Stimulated activated naive CD8-positive, alpha-beta T cell treated with anti-CD3 and anti-CD28 coated beads, Interleukin-15, amount 100 ng/mL, for 72 hours (primary cell): ENCODE measurements at regions not wholly inside any gene's neighbourhood (a gene's known extent, or its start where the extent isn't known, plus 50 kb on each side); places are given as distances from the start of the nearest gene placed in this dataset.

ENCODE experiments used
- ATAC-seq: fragments of 150-1000 bp; cut with Tn5 transposase; 2 replicates; pipeline ENCODE4 v1.10.0; 2021; ENCODE audit warnings: mild to moderate bottlenecking, moderate library complexity
- DNase-seq, 2 donors: peaks; one replicate each; pipeline ENCODE4 v3.0.0; 2021 to 2022
- H3K27ac Mint-ChIP-seq, 2 donors: one replicate each; pipeline ENCODE4 v1.8.0; 2022; ENCODE audit warnings: mild to moderate bottlenecking in 2 of 2, mixed read lengths in 2 of 2, moderate library complexity in 2 of 2
- H3K27me3 Mint-ChIP-seq: one replicate; pipeline ENCODE4 v1.8.0; 2022; ENCODE audit warnings: mixed read lengths
- H3K4me1 Mint-ChIP-seq: one replicate; pipeline ENCODE4 v1.8.0; 2022; ENCODE audit warnings: mild to moderate bottlenecking, mixed read lengths
- H3K4me3 Mint-ChIP-seq, 2 donors: one replicate each; pipeline ENCODE4 v1.8.0; 2022; ENCODE audit warnings: mild to moderate bottlenecking in 2 of 2, mixed read lengths in 2 of 2, moderate library complexity in 1 of 2
- H3K9me3 Mint-ChIP-seq, 2 donors: one replicate each; pipeline ENCODE4 v1.8.0; 2022; ENCODE audit warnings: mixed read lengths in 2 of 2

DNA sequence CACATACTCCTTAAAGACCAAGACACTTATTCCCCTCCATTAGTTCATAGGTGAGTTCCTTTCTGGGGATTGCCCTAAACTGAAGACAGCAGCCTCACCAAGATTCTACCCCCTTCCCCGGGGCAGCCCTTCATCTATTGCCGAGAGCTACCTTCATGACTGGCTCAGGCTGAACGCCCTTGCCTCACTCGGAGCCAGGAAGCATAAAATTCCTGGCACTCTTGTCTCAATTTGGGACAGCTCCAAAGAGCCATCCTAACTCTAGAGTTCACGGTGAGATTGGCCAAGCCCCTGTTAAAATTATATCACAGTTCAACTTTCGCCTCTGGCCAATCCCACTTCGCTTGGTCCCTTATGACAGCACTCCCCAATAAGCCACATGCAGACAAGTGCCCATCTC is 113.0 kb upstream of the PROX1 start:
- H3K27me3 Mint-ChIP-seq: no peaks in the 10 kb centered on the region
- H3K9me3 Mint-ChIP-seq: peaks cover 0 to 3% of the 10 kb centered on the region in 2 donors
- no peak overlapping the region for H3K4me3 Mint-ChIP-seq
- H3K27ac Mint-ChIP-seq: no peak overlapping the region
- no peaks in the 10 kb centered on the region for H3K4me1 Mint-ChIP-seq
- DNase-seq (no peak), ATAC-seq (no peak)

DNA sequence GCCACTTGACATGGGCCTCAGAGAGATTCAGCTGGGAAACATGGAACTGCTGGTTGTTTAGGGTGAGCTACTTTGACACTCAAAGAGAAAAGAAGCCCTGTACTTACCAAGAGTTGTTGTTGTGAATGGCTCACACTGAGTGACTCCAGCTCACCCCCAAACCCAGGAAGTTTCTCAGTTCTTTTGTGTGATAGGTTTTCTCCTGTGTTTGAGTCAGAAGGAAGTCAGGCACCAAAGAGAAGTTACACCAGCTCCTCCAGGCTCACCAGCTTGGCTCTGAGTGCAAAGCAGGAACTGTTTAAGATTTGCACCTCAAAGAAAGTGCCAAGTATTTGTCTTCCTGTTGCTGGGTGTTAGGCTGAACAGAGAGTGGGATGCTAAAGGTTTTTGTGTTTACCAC is 111.2 kb upstream of the PROX1 start:
- no peaks in the 10 kb centered on the region for H3K9me3 Mint-ChIP-seq
- H3K4me3 Mint-ChIP-seq: no peak overlapping the region
- DNase-seq (no peak), ATAC-seq (no peak)
- H3K27me3 Mint-ChIP-seq: no peaks in the 10 kb centered on the region
- no peak overlapping the region for H3K27ac Mint-ChIP-seq
- no peaks in the 10 kb centered on the region for H3K4me1 Mint-ChIP-seq

DNA sequence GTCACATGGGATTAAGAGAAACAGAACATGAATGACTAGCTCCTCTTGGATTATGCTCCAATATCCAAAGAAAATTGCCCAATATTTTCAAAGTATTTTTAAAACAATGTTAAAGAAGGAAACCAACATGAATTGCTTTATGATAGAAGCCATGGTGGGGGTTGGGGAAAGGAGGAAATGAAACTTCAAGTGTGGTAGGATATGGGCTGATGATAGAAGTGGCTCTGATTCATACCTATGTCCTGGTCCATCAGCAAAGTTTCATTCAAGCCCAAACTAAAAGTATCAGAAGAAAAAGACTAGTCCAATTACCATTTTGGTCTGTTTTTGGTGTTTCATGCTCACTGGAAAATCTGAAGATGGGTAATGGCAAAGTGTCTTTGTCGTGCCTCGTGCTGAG is 104.2 kb upstream of the PROX1 start:
- Mint-ChIP-seq H3K27me3 (no peaks in the 10 kb centered on the region), H3K4me1 (no peaks in the 10 kb centered on the region)
- peak; percentile 70 for ATAC-seq

DNA sequence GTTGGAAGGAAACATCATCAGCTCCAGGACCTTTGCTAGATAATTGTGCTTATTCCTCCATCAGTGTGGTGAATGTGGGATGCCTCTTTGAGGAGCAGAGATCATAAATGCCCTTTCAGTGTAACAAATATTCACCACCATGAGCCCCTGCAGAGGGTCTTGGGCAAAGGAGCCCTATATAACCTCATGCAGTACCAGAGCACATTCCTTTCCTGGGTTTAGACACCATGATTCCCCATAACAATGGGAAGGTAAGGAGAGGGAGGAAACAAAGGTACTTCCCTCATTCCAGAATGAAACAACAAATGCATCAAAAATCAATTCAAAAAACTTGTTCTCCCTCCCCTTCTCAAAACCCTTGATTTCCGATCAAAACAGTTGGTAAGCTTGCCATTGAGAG is 103.4 kb upstream of the PROX1 start:
- H3K9me3 Mint-ChIP-seq: no peaks in the 10 kb centered on the region
- ATAC-seq: no peak

More for the DNA sequence above, 104.2 kb upstream of the PROX1 start:
- no peak overlapping the region for H3K4me3 Mint-ChIP-seq
- no peaks in the 10 kb centered on the region for H3K9me3 Mint-ChIP-seq
- H3K27ac Mint-ChIP-seq: no peak overlapping the region
- no peak for DNase-seq

DNA sequence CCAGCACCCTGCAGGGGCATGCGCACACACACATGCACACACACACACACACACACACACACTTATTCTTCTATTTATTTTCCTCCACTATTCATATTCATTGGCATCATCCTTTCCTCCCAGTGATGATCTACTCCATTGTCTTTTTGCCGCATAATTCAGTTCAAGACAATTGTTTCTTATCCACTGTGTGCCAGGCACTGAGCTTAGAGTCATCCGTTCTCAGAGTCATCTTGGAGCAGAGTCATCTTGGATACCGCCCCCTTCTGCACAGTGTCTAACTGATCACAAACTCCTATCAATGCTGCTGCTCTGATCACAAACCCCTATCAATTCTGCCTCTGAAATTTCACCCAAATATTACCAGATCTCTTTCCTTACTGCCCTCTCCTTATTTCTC is 102.8 kb upstream of the PROX1 start:
- no peaks in the 10 kb centered on the region for H3K27me3 Mint-ChIP-seq
- H3K4me3 Mint-ChIP-seq: no peak overlapping the region
- DNase-seq (no peak), ATAC-seq (no peak)
- H3K27ac Mint-ChIP-seq: no peak overlapping the region
- H3K4me1 Mint-ChIP-seq: no peaks in the 10 kb centered on the region
- H3K9me3 Mint-ChIP-seq: no peaks in the 10 kb centered on the region

More for the DNA sequence above, 103.4 kb upstream of the PROX1 start:
- DNase-seq: no peak
- Mint-ChIP-seq H3K4me1 (no peaks in the 10 kb centered on the region), H3K27ac (no peak overlapping the region), H3K27me3 (no peaks in the 10 kb centered on the region), H3K4me3 (no peak overlapping the region)

DNA sequence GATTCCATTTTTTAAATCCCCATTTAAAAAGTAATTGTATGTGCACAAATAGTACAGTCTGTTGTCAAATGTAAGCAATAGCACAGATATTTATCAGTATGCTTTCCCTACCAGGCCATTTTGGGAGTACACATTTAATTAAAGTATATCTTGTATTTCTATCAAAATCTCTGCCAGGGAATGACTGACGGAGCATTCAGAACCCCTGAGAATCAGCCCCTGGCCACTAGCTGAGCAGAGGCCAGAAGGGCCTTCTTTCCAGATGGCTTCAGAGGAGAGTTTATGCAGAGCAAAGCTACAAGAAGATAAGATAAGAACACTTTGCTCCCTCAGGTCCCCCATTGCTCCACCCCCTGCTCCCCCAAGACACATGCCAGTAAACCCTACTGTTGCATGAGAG is 99.9 kb upstream of the PROX1 start:
- H3K9me3 Mint-ChIP-seq: no peaks in the 10 kb centered on the region
- H3K4me1 Mint-ChIP-seq: no peaks in the 10 kb centered on the region
- no peak overlapping the region for H3K4me3 Mint-ChIP-seq
- no peaks in the 10 kb centered on the region for H3K27me3 Mint-ChIP-seq
- no peak for ATAC-seq
- no peak overlapping the region for H3K27ac Mint-ChIP-seq
- DNase-seq: no peak

DNA sequence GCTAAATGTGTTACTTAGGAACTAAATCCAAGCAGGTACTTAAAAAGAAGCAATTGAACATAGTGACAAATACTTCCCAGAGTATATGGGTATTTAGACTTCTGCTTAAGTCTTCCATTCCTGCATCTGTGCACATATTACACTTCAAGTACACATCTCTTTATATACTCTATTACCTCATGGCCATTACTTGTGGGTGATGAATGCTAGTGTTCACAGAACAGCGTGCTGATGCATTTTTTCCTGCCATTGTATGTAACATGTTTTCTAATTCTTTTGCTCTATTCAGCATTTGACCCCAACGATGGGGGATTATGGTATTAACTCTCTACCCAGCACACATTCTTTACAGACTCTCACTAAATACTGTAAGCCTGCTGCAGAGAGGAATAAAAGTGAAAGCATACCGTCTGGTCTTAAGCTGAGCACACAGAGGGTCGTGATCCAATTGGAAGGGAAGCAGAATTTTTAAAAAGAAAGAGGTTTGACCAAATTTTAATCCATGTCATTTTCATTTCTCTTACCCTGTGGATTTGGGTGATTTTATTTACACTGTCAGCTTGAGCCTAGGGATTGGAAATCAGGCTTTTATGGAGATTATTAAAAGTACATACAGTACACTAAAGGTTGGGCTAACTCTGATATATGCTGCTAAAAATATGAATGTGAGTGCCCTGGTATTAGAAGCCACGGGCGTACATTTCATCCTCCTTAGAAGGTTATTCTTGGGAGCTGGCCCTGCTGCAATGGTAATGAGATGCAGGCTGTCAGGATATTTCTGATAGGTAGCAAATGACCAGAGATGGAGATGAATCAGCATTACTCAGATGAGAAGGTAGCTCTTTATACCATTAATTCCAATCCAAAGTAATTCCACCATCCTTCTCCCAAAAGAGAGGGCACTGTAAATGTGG is 95.5 kb upstream of the PROX1 start:
- peaks cover 0 to 8% of the 10 kb centered on the region in 2 donors for H3K9me3 Mint-ChIP-seq
- no peak for DNase-seq
- no peak for ATAC-seq
- no peak overlapping the region for H3K4me3 Mint-ChIP-seq
- H3K27ac Mint-ChIP-seq: no peak overlapping the region
- H3K27me3 Mint-ChIP-seq: peaks cover 5% of the 10 kb centered on the region
- H3K4me1 Mint-ChIP-seq: no peaks in the 10 kb centered on the region

DNA sequence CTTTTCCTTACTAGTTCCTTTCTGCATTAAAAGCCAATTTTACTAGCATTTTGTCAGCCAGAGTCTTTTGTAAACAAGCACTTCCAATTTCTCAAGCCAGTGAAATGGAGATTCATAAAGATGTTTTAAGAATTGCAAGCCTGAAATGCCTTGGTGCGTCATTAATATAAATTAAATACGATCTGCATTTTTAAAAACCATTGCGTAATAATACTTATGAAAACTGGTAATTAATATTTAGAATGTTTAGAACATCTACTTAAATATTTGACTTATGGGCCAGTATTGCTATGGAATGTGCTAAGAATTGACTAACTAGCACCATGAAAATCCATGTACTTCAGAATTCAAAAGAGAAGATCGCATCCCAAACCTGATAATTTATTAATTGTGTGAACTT is 89.1 kb upstream of the PROX1 start:
- no peaks in the 10 kb centered on the region for H3K4me1 Mint-ChIP-seq
- DNase-seq (no peak), ATAC-seq (no peak)
- H3K27me3 Mint-ChIP-seq: peaks cover 13% of the 10 kb centered on the region
- peaks cover 0 to 8% of the 10 kb centered on the region in 2 donors for H3K9me3 Mint-ChIP-seq
- no peak overlapping the region for H3K27ac Mint-ChIP-seq
- H3K4me3 Mint-ChIP-seq: no peak overlapping the region

DNA sequence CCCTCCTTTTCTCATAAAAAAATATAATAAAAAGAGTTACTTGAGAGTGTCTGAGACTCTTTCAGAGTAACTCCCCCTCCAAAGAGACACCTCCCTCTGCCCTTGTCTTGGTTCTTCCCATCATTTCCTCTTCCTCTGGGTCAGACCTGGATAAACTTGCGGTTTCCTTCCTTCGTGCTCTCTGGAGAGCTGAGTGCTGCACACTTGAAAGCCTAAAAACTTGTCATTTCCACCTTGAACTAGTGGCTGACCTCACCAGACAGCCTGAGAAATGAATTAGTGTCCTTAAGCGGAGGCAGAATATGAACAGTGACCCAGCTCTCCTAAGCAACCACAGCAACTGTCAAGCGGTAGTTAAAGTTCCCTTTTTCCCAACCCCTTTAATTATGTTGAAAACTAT is 88.4 kb upstream of the PROX1 start:
- no peak overlapping the region for H3K27ac Mint-ChIP-seq
- H3K9me3 Mint-ChIP-seq: peaks cover 0 to 8% of the 10 kb centered on the region in 2 donors
- H3K4me3 Mint-ChIP-seq: no peak overlapping the region

DNA sequence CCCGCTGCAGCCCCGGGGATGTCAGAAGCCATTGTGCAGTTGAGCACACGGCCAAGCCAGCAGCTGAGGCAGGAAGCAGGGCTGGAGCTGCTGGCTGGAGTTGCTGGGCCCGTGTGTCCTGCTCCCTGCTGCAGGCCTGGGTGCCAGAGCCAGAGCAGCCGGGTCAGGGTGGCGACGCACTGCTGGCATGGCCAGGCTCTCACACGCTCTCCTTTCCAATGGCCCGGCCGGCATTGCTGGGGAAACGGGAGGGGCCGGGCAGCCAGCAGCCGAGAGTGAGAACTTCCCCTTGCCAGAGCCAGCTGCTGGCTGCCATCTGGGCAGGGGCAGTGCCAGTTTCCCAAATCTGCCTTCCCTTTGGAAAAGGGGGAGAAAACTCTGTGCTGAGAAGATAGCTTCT is 82.4 kb upstream of the PROX1 start:
- ATAC-seq (no peak), DNase-seq (no peak)
- H3K27me3 Mint-ChIP-seq: no peaks in the 10 kb centered on the region
- H3K9me3 Mint-ChIP-seq: peaks cover 0 to 5% of the 10 kb centered on the region in 2 donors
- no peaks in the 10 kb centered on the region for H3K4me1 Mint-ChIP-seq
- H3K4me3 Mint-ChIP-seq: no peak overlapping the region
- H3K27ac Mint-ChIP-seq: no peak overlapping the region

More for the DNA sequence above, 88.4 kb upstream of the PROX1 start:
- DNase-seq: no peak
- no peaks in the 10 kb centered on the region for H3K4me1 Mint-ChIP-seq
- ATAC-seq: no peak
- H3K27me3 Mint-ChIP-seq: peaks cover 8% of the 10 kb centered on the region

DNA sequence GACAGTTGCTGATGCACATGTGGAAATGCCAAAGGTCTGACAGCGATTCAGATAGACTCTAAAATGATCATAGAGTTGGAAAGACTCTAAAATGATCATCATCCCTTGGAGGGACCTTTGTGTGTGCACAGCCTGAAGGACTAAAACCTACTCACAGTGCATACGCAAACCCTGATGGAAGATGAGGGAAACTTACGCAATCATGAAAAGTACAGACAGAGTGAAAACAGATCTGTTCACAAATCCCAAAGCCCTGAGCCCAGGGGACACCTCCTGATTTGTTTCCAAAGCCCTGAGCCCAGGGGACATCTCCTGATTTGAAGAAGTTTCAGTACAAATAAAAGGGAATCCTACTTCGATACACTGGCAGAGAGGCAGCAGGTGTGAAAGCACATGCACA is 79.3 kb upstream of the PROX1 start:
- H3K4me1 Mint-ChIP-seq: no peaks in the 10 kb centered on the region
- peaks cover 0 to 5% of the 10 kb centered on the region in 2 donors for H3K9me3 Mint-ChIP-seq

DNA sequence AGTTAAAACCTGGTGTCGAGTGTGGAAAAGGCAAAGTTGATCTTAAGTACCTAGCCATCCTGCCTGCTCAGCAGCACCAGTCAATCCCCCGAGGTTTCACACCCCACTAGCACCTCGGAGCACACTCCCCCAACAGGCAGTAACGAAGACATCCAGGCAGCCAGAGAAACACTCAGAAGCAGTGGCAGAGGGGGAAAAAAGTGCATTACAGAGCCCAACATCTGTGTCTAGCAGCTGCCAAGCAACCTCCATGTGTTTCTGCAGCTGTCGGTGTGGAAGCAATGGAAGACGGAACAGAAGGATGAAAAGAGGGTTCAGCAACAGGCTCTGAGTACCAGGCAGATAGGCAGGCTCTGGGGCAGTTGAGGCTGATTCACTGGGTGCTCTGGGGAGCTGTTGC is 73.4 kb upstream of the PROX1 start:
- Mint-ChIP-seq H3K9me3 (no peaks in the 10 kb centered on the region), H3K4me3 (no peak overlapping the region), H3K4me1 (no peaks in the 10 kb centered on the region), H3K27ac (no peak overlapping the region), H3K27me3 (peaks cover 12% of the 10 kb centered on the region)
- ATAC-seq: no peak
- DNase-seq: no peak

More for the DNA sequence above, 79.3 kb upstream of the PROX1 start:
- Mint-ChIP-seq H3K27me3 (no peaks in the 10 kb centered on the region), H3K27ac (no peak overlapping the region), H3K4me3 (no peak overlapping the region)
- no peak for ATAC-seq
- DNase-seq: no peak

DNA sequence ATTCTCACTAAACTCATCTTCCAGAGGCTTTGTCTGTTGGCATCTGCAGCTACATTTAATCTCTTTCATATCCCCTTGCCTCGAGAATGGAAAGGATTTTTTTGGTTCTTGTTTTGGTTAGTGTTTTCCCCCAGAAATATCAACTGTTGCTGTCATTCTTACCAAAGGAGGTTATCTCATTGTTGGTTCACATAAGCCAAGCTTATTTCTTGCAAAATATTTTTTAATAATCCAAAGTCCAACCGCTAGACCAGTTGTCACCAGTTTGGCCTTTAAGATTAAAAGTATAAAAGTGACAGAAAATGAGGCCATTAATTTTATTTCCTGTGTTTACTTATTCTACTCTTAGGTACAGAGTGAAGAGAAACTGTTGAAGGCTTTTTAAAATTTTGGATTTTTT is 66.5 kb upstream of the PROX1 start:
- Mint-ChIP-seq H3K27ac (no peak overlapping the region), H3K4me3 (no peak overlapping the region), H3K9me3 (peaks cover 0 to 5% of the 10 kb centered on the region in 2 donors), H3K27me3 (no peaks in the 10 kb centered on the region), H3K4me1 (no peaks in the 10 kb centered on the region)
- no peak for ATAC-seq
- no peak for DNase-seq

DNA sequence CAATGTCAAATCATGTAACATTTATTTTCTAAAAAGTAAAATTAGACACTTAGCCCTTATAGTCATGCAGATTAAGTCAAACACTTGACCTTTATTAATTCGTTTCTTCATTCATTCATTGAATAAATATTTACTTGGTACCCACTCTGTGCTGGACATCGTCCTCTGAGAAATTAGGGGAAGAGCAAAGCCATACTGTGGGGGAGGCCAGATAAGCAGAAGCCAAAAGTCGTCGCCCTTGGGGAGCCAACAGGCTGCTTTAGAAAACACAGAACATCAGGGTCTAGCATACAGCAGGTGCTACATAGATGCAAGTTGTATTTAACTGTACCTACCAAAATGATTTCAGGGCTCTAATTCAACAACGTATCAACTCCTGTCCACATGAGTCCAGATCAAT is 66.1 kb upstream of the PROX1 start:
- no peak overlapping the region for H3K27ac Mint-ChIP-seq
- no peaks in the 10 kb centered on the region for H3K4me1 Mint-ChIP-seq
- ATAC-seq: no peak
- no peak overlapping the region for H3K4me3 Mint-ChIP-seq
- H3K27me3 Mint-ChIP-seq: no peaks in the 10 kb centered on the region
- no peak for DNase-seq
- peaks cover 0 to 5% of the 10 kb centered on the region in 2 donors for H3K9me3 Mint-ChIP-seq

DNA sequence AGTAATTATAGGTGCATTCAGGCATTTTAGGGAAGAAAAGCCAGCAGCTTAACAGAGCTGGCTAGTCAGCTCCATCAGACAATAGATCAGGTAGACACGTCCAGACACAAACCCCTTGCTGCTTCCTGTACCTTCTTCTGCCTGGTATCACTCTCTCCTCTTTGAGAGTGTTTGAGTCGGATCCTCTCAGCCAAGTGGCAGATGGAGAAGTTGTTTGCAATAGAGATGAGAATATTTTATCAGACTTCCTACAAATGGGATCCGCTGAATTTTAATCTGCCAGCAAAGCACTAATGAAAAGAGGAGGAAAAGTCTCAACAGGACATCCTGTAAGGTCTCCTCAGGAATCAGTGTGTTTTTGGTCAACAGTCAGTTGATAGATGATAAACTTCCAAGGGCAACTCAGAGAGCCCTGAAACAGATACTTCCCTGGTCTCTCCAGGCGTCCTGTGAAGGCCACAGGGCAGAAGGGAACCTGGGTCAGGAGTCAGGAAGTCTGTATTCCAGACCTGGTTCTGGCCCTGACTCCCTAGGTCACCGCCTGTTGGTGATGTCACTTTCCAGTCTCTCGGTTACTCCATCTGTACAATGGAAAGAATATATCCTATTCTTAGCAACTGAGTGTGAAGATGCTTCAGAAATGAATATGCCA is 62.1 kb upstream of the PROX1 start:
- H3K27me3 Mint-ChIP-seq: peaks cover 2% of the 10 kb centered on the region
- ATAC-seq: no peak
- H3K4me3 Mint-ChIP-seq: no peak overlapping the region
- peaks cover 0 to 5% of the 10 kb centered on the region in 2 donors for H3K9me3 Mint-ChIP-seq
- H3K27ac Mint-ChIP-seq: no peak overlapping the region
- H3K4me1 Mint-ChIP-seq: no peaks in the 10 kb centered on the region
- DNase-seq: no peak

DNA sequence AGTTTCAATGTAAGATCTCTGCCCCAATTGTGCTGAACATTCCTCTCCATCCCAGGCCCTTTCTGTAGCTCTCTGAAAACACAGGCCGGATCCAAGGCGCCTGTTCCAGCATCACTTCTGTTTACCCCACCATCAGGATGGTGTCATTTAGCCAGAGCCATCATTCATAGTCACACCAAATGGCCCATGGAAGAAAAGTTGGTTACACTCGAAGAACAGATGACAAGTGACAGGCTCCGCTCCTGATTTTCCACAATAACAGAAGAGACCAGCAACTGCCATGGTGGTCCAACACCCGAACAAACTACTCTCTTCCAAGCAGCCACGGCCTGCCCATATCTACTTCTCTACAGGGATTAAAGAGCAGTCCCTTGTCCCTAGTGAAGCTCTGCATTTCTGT is 59.9 kb upstream of the PROX1 start:
- H3K4me3 Mint-ChIP-seq: no peak overlapping the region
- ATAC-seq (no peak), DNase-seq (no peak)
- H3K9me3 Mint-ChIP-seq: peaks cover 0 to 5% of the 10 kb centered on the region in 2 donors
- H3K27me3 Mint-ChIP-seq: peaks cover 11% of the 10 kb centered on the region
- H3K4me1 Mint-ChIP-seq: no peaks in the 10 kb centered on the region
- no peak overlapping the region for H3K27ac Mint-ChIP-seq
